HG02981 (cell line): ENCODE measurements at regions not wholly inside any gene's neighbourhood (a gene's known extent, or its start where the extent isn't known, plus 50 kb on each side); places are given as distances from the start of the nearest gene placed in this dataset.
"Not testable (repeated sequence)": the region's sequence is repeated elsewhere in the genome, so short reads cannot be mapped to it uniquely, and the experiment has no call there.

Experiments
- ATAC-seq: cut with Tn5 transposase; IDR thresholded peaks from one replicate; pipeline ENCODE4 v1.9.1; 2021; ENCODE audit warnings: mild to moderate bottlenecking, moderate library complexity; ENCODE audit not compliant: unreplicated experiment

DNA sequence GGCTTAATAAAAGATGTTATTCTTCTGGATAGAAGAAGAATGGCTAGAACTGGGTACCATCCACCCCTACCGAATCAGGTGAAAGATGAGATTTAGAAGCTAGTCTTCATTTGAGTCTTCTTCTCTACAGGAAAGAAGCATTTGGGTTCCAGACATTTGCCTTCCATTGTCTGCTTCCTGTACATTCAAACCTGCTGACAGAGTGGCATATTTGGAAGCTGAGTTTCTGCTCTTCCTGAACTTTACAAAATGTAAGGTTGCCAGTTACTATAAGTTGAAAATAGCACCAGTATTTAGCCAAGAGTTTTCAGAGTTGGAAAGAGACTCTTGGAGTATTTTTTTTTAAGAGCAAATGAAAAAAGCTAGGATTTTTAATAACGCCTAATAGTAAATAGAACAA is 525.4 kb upstream of the TLE4 start:
- no peak for ATAC-seq

DNA sequence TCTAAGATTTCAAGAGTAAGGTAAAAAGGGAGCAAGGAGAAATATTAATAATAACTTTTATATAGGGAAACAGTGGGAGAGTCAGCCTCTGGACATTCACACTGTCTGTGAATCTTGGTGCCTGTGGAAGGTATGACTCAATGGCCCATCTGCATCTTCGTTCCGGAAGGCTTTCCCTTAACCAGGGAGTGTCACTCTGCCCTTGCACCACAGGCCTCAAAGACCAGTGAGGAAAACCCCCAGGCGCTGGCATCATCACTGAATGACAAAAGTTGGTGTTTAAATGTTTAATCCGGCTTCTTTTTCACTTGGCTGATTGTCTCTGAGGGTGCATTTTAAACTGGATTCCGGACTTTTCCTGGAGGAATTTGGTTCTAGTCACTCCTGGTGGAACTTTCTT is 522.4 kb upstream of the TLE4 start:
- no peak for ATAC-seq

DNA sequence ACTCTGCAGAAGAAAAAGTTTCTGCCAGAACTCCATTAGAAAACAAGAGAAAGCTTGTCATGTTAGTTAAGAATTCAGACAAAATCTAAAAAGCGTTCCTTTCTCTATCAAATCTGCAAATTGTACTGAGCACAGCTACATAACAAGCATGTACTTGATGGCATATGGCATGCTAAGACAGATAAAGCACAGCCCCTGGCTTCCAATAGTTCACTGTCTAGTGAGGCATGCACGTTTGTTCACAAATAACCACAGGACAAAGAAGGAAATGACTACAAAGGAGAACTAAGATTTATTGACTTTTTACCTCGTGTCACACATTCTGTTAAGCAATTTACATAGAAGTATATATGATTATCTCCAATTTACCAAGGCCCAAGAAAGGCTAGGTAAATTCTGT is 518.2 kb upstream of the TLE4 start:
- ATAC-seq, result no peak

DNA sequence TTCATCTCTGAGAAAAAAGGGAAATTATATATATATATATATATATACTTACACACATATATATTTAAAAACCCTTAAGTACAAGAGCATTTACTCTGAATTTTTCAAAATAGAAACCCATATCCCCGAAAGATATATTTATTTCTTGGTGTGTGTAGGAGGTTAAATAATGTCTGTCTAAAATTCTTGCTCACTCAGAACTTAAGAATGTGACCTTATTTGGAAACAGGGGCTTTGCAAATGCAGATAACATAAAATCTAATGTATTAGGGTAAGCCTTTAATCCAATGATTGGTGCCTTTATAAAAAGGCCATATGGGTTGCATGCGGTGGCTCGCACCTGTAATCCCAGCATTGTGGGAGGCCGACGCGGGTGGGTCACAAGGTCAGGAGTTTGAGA is 517.3 kb upstream of the TLE4 start:
- ATAC-seq, result no peak

DNA sequence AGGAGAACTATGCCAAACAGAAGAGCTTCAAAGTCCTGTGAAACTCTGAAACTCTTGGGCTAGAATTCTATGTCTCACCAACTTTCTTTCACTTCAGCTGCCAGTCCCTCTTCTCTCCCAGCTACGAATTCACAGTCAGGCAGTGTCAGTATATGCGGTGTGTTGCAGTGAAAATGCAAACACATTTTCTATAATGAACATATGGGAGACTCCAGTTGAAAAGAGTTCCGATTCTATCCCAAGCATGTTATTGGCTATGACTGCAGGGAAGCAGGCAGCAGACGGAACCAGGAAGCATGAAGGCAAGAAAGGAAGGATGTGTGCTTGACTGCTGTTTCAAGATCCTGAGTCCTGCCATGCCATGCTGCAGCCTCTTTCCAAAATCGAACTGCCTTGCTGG is 515.7 kb upstream of the TLE4 start:
- no peak for ATAC-seq

DNA sequence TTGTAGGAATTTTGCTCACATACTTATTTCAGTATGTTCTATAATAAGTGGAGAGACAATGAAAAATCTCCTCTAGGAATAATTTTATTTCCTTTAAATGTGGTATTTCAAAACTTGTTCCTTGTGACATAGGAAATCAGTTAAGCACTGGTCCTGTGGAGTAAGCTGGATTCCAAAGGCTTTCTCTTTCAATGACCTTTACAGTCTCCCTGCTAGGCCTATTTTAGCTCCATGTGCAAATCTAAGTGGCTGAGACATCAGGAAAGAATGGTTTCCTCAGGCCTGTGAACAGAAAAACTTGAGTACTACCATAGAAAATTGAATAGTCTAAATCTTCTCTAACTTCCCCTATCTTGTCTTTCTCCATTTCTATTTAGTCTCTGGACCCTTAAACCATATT is 514.2 kb upstream of the TLE4 start:
- no peak for ATAC-seq

DNA sequence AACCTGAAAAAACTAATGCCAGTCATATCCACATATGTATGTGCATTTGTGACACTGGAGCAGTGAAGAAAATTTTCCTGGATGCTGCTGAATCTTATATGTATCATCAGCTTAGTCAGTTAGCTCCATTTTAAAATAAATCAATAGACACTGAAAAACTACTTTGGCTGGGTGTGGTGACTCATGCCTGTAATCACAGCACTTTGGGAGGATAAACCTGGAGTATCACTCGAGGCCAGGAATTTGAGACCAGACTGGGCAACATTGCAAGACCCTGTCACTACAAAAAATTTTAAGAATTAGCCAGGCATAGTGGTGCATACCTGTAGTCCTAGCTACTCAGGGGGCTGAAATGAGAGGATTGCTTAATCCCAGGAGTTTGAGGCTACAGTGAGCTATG is 511.0 kb upstream of the TLE4 start:
- no peak for ATAC-seq

DNA sequence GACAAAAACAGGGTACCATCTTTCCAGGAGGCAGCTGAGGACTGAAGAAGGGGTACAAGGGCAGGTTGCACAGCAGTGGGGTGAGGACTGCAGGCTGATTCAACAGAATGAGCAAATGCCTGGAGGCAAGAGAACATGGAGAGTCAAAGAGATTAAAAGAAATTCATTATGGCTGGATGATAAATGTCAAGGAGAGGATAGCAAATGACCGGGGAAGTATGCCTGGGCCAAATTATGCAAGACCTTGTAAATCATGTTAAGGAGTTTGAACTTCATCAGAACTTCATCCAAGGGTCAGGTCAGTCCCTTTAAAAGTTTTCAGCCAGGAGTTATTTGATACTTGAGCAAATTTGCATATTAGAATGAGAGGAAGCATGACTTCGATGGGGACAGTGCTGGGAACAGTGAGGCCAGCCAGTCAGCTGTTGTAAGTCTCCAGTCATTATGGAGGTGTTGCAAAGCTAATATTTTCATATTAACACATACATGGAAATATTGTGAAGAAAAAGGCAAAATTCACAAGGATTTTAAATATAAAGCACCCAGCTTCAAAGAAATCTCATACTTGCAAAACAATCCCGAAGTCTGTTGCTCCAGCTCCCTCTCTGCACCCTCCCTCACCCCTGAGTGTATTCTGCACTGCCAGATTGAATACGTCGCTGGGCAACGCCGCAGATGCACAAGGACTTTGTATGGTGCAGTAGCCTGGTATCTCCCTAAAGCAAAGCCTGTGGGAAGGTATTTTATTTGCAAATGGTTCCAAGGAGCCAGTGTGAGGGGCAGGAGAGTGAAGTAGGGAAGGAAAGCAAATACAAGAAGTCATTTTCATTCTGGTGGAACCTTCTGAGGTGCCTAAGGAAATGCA is 509.8 kb upstream of the TLE4 start:
- ATAC-seq, result no peak

DNA sequence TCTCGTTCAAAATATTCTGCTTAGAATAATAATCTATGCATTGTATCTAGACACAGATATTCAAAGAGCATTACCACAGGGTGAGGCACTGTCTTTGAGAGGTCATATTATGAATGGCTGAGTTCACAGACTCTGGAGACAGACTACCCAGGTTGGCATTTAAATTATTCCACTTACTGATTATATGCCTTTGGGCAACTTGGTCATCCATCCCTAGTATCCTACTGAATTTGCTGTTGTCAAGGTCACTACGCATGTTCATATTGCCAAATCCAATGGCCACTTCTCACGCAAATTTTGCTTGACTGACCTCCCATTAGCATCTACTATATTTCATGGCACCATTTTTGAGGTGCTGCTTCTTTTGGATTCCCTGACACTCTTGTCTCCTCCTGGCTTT is 498.6 kb upstream of the TLE4 start:
- no peak for ATAC-seq

DNA sequence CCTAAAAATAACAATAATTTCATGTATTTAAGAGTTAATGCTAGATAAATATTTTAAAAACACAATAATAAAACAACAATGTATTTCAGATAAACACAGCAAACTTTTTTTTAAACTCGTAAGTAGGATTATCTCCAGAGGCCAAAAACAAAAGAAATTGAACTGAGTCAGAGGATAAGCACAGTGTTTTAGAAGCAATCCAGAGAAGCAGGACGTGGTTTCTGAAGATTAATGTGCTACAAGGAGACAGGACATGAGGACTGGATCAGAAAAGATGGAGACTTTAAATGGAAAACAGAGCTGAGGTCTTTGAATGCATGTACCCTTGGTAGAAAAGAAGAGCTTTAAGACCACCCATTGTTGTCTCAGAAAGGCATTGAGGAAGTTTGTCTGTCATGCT is 491.2 kb upstream of the TLE4 start:
- ATAC-seq, result no peak

DNA sequence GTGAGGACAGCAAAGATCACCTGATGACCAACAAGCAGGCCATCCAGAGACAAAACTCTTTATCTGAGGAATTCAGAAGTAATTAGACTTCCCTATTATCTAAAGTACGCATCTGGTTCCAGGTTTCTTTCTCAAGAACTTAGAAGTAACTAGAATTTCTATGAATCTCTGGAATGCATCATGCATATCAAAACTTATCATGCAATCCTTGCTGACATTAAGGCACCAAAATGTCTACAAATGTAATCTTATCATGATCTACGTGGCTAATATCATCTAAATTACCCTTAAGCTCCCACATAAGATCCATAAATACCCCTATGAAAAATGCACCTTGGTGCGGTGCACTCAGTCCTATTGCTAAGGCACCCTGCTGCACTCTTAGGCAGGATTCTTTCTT is 488.1 kb upstream of the TLE4 start:
- ATAC-seq, result no peak

DNA sequence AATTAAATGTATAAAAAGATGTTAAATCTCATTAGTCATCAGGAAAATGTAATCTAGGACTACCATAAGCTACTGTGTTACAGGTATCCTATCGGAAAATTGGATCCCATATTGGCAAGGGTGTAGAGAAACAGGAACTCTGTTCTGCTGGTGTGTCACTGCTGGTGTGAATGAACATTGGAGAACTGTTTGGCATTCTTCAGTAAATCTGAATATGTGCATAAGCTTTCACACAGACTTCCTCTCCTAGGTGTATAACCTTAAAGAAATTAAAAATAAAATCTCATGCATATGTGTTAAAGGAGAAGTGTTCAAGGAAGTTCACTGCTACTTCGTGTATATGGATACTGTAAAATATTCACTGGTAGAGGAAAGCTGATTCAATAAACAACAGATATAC is 484.6 kb upstream of the TLE4 start:
- ATAC-seq, result no peak

DNA sequence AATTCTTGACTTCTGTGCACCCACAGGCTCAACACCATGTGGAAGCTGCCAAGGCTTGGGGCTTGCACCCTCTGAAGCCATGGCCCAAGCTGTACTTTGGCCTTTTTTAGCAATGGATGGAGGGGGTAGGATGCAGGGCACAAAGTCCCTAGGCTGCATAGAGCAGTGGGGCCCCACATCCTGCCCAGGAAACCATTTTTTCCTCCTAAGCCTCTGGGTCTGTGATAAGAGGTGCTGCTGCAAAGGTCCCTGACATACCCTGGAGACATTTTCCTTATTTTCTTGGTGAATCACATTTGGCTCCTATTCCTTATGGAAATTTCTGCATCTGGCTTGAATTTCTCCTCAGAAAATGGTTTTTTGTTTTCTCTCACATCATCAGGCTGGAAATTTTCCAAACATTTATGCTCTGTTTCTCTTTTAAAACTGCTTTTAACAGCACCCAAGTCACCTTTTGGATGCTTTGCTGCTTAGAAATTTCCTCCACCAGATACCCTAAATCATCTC is 482.7 kb upstream of the TLE4 start:
- no peak for ATAC-seq

DNA sequence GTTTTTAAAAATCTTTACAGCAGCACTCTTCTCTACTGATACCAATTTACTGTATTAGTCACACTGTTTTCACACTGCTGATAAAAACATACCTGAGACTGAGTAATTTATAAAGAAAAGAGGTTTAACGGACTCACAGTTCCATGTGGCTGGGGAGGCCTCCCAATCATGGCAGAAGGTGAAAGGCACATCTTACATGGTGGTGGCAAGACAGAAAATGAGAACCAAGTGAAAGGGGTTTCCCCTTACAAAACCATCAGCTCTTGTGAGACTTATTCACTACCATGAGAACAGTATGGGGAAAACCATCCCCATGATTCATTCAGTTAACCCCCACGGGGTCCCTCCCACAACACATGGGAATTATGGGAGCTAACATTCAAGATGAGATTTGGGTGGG is 481.9 kb upstream of the TLE4 start:
- ATAC-seq, result not testable (repeated sequence)

DNA sequence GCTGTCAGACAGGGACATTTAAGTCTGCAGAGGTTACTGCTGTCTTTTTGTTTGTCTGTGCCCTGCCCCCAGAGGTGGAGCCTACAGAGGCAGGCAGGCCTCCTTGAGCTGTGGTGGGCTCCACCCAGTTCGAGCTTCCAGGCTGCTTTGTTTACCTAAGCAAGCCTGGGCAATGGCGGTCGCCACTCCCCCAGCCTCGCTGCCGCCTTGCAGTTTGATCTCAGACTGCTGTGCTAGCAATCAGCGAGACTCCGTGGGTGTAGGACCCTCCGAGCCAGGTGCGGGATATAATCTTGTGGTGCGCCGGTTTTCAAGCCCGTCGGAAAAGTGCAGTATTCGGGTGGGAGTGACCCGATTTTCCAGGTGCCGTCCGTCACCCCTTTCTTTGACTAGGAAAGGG is 468.5 kb upstream of the TLE4 start:
- not testable (repeated sequence) for ATAC-seq

DNA sequence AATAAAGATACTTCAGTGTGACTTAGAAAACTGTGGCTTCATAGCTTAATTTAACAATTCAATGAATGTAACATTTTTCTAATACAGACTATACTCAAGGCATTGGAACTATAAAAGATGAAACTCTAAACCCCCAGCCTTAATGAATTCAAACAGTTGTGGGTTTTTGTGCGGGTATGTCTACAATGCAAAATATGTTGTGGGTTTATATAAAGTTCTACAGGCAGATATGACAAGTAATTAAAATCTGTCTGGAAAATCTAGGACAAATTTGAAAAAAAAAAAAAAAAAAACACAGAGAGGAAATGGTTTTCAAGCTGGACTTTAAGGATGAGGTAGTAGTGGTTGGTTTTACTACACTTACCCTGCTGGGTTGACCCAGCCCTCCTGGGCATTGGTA is 467.5 kb upstream of the TLE4 start:
- no peak for ATAC-seq

DNA sequence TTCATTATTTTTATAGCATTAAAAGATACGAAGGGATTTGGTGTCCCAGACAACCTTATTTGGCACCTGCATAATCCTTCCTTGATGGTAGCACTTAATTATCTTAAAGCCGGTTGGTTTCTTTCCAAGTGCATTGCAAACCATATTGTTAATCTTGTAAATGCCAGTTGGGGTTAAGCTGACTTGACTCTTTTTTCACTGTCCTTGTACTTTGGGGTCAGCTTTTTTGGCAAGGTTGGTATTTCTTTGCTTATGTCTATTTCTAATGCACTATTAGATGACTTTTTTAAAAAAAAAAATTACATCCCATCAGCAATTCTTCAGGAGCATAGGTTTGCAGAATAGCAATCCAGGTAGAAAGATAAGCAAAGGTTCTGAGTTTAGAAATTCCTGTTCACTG is 466.8 kb upstream of the TLE4 start:
- no peak for ATAC-seq

DNA sequence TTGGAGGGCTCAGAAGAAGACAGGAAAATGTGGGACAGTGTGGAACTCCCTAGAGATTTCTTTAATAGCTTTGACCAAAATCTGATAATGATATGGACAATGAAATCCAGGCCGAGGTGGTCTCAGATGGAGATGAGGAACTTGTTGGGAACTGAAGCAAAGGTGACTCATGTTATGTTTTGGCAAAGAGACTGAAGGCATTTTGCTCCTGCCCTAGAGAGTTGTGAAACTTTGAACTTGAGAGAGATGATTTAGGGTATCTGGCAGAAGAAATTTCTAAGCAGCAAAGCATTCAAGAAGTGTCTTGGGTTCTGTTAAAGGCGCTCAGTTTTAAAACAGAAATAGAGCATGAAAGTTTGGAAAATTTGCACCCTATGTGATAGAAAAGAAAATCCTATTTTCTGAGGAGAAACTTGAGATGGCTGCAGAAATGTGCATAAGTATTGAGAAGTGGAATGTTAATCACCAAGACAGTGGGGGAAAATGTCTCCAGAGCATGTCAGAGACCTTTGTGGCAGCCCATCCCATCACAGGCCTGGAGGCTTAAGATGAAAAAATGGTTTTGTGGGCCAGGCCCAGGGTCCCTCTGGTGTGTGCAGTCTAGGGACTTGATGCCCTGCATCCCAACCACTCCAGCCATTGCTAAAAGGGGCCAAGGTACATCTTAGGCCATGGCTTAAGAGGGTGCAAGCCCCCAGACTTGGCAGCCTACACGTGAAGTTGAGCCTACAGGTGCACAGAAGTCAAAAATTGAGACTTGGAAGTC is 463.7 kb upstream of the TLE4 start:
- ATAC-seq, result no peak

DNA sequence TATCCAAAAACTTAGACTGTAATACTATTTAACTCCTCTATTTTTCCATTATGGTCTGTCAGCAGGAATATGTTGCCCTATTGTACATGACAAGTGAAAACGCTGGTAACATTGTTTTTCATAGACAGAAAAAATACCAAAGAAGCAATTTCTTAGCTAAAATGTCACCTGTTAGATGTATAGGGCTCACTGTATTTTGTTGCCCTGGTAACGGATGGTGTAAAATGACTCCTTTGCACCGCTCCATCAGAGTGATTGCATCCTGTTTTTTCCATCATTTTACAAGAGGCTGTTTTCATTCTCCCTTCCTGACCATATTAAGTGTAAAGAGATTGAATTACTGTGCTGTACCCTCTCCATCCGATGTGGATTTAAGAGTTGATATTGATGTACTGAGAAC is 460.1 kb upstream of the TLE4 start:
- no peak for ATAC-seq

DNA sequence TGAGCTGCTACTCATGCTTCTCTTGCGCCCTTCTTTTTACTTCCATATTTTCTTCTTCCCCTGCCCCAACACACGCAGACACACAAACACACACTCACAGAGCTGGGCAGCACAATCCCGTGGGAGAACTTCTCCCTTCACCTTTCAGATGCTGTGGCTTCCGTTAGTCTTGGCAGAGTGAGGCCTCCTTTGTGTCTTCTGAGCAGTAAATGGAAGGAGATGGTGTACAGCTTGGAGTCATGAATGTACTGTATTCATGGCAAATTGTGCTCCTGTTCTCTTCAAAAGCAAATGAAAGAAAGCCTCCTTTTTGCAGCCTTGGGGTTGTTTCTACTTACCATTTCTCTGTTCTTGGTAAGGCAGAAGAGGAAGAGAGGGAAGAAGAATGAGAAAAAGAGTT is 456.6 kb upstream of the TLE4 start:
- no peak for ATAC-seq

DNA sequence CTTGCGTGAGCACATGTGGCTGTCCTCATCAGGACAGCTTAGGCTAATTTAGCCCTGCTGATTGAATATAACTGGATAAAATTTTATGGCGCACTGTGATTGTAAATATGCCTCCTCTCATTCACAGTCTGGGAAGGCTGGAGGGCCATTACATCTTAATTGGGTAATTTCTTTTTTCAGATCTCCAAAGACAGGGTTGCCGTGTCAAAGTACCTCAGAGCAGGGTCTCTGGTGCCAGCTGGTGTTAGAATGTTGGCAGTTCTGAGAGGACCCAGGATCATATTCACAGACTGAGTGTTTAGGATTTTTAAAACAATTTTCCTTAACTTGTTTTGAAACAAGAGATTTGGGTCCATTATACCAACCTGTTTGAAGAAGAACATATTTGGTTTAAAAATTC is 455.7 kb upstream of the TLE4 start:
- no peak for ATAC-seq

DNA sequence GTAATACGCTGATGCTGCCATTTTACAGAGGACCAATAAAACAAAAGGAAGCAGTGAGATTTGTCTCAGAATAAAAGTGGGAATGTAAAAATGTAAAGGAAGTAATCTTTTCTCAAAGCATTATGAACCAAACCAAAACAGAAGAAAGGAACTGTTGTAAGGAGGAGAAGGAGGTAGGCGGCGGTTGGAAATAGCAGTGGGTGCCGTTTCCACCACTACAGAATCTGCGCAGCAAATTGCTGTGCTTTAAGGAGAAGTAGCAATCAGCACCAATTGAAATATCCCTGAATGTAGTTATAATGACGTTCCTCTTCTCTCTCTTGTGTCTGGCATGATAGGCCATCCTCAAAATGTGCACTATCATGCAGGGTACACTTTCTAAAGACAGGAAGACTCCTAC is 455.1 kb upstream of the TLE4 start:
- ATAC-seq, result no peak
